ENCODE measurements at regions not wholly inside any gene's neighbourhood (a gene's known extent, or its start where the extent isn't known, plus 50 kb on each side); places are given as distances from the start of the nearest gene placed in this dataset.

- H3K4me3 ChIP-seq (replicated peaks; ENCODE audit: low read depth, low read length): no peak overlapping the region
- DNase-seq (ENCODE audit: extremely low read depth, low read depth): no peak
- no peak for TF ChIP-seq CTCF (IDR thresholded peaks at IDR 0.05; ENCODE audit: low read depth, low read length, missing control alignments)
Measured at GRCh38 chr4:78682070-78682469, 94.1 kb upstream of the BMP2K start.

DNA sequence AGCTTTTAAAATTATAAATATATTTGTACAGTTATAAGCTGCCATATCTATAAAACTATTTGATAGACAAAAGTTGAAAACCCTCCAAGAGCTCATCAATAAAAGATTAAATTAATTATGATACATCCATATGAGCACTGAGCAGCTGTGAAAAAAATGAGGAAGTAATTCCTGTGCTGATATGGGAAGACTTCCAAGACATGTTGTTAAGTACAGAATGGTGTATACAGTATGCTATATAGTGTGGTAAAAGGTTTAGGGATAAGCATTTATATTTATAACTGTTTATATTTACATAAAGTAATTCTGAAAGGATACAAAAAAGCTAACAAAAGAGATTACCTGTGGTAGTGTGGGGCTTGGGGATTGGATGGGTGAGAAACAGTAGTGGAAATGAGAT, 92.8 kb upstream of the BMP2K start:
- no peak overlapping the region for H3K4me3 ChIP-seq (replicated peaks; ENCODE audit: low read depth, low read length)
- no peak for TF ChIP-seq CTCF (IDR thresholded peaks at IDR 0.05; ENCODE audit: low read depth, low read length, missing control alignments)
- no peak for DNase-seq (ENCODE audit: extremely low read depth, low read depth)

DNA sequence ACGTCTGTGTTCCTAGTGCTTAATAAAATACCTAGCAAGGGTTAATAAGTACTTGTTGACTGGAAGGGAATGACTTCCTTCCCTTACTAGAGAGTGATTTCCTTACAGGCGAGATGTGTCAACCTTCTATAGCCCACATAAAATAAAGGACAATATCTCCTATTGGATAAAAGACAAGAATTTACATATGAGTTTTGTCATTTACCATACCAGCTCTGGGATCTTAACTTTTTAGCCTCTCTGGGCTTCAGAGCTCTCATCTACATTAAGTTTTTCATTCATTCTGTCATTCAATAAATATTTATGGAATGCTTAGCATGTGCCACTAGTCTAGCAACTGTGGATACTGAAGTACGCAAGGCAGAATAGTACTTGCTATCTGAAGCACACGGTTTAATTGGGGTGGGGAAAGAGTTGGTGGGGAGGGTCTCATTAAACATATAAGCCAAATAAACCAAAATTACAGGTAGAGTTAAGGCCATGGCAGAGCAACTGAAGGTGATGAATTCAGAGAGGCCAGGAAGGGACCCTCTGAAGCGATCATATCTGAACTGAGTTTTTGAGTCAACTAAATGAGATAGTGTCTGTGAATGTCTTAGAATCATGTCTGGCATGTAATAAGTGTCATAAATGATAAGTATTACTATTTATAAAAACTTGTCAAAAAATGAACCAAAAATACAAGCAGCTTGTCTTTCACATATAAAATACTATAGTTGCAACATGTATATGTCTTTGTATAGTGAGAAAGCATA, 91.6 kb upstream of the BMP2K start:
- DNase-seq (ENCODE audit: extremely low read depth, low read depth): no peak
- no peak for TF ChIP-seq CTCF (IDR thresholded peaks at IDR 0.05; ENCODE audit: low read depth, low read length, missing control alignments)
- H3K4me3 ChIP-seq (replicated peaks; ENCODE audit: low read depth, low read length): no peak overlapping the region

DNA sequence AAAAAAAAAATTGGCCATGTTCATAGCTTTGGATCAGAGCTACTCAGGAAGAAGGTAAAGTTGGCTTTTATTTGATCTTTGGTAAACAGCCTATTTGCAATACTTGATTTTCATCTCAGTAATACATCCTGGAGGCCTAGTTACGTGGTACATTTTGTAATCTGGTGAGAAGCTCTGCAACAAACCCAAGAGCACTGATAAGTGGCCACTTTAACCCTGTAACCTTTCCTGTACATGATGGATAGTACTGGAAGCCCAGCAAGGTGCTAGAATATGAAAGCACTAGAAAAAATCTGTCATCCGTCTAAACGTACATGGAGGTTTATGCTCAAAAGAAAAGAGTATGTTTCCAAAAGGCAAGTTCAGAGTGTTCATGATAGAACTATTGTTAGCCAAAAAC, 88.3 kb upstream of the BMP2K start:
- H3K4me3 ChIP-seq (replicated peaks; ENCODE audit: low read depth, low read length): no peak overlapping the region
- no peak for DNase-seq (ENCODE audit: extremely low read depth, low read depth)
- no peak for TF ChIP-seq CTCF (IDR thresholded peaks at IDR 0.05; ENCODE audit: low read depth, low read length, missing control alignments)

- TF ChIP-seq CTCF (IDR thresholded peaks at IDR 0.05; ENCODE audit: low read depth, low read length, missing control alignments): no peak
- DNase-seq (ENCODE audit: extremely low read depth, low read depth): no peak
- no peak overlapping the region for H3K4me3 ChIP-seq (replicated peaks; ENCODE audit: low read depth, low read length)
Measured at GRCh38 chr4:78688366-78688765, 87.8 kb upstream of the BMP2K start.

DNA sequence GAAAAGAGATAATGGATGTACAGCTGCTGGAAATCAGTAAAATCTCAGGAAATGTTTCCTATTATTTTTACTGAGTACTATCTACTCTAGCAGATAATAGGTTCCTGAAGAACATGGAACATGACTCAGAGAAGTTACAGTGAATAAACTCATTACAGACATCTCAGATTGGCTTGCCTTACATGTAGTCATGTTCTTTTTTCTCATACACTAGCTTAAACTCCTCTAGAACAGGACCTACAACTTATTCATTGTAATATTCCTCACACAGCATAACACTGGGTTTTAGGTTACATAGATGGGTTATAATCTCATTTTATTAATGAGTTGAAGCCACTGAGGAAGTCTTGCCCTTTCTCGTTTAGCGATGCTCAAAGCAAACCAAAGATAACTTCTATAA, 86.9 kb upstream of the BMP2K start:
- DNase-seq (ENCODE audit: extremely low read depth, low read depth): no peak
- no peak for TF ChIP-seq CTCF (IDR thresholded peaks at IDR 0.05; ENCODE audit: low read depth, low read length, missing control alignments)
- no peak overlapping the region for H3K4me3 ChIP-seq (replicated peaks; ENCODE audit: low read depth, low read length)
